Erythroblast (primary cell): ENCODE measurements at regions not wholly inside any gene's neighbourhood (a gene's known extent, or its start where the extent isn't known, plus 50 kb on each side); places are given as distances from the start of the nearest gene placed in this dataset.

ENCODE experiments used
- GATA1 ChIP-seq: IDR thresholded peaks from 2 replicates; pipeline ENCODE4 v1.6.1; 2011; ENCODE audit warnings: low read depth, mild to moderate bottlenecking, control low read depth, low read length, moderate library complexity
- POLR2A ChIP-seq: IDR thresholded peaks from 2 replicates; pipeline ENCODE4 v1.6.1; 2011; ENCODE audit warnings: mild to moderate bottlenecking, low read length

DNA sequence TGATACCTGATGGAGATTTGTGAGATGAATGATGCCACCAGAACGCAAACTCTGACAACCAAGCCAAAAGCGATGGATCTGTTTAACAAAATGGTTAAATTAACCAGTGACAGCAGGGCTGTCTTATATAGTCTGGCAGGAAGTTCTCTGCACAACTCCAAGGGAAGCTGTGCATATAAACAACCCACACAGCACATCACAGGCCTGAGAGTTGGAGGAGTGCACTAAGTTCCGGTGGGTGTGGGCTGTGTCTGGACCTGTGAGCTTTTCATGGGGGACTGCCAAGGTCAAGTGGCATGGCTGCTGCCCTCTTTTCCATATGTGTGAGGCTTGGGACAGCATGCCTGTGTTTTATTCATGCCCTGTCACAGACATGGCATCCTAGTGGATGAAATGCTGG lies 414.6 kb upstream of the TRIB2 start:
- TF ChIP-seq POLR2A (no peak), GATA1 (no peak)
